Amniotic epithelial cell (primary cell): ENCODE measurements at regions not wholly inside any gene's neighbourhood (a gene's known extent, or its start where the extent isn't known, plus 50 kb on each side); places are given as distances from the start of the nearest gene placed in this dataset.
"Not testable (repeated sequence)": the region's sequence is repeated elsewhere in the genome, so short reads cannot be mapped to it uniquely, and the experiment has no call there.

ENCODE experiments used
- DNase-seq: peaks from one replicate; pipeline ENCODE4 v3.0.0-alpha.2; 2010; ENCODE audit warnings: low read depth

DNA sequence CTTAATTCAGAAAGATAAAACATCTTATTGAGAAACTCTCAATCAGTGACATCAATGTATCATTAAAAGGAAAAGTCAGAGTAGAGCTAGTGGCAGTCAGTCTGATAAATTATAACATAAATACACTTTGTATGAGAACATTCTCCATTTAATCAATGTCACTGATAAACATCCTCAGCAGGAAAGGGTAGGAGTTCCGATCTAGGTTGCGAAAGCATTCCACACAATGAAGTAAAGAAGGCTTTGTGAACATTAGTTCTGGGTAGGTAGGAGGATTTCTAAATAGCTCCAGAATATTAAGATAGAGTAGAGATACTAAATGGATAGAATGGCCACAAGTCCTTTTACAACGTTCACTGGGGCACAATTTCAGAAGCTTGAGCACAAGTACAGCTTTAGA, 179.7 kb upstream of the MALRD1 start:
- DNase-seq: peak; percentile 46

- no peak for DNase-seq
Observed at GRCh38 chr10:18875477-18875876, 173.1 kb upstream of the MALRD1 start.

DNA sequence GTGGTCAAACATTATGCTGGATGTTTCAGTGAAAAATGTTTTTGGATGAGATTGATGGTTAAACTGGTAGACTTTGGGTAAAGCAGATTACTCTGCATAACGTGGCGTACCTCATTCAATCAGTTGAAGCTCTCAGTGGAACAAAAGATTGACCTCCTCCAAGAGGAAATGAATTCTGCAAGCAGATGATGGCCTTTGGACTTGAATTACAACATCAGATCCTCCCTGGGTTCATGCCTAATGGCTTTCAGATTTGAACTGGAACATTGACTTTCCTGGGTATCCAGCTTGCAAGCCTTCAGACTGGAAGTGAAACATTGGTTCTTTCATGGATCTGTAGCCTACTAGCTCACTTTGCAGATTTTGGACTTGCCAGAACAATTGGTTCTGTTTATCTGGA, 169.3 kb upstream of the MALRD1 start:
- no peak for DNase-seq

GRCh38 chr10:18880530-18880929, 168.1 kb upstream of the MALRD1 start:
- DNase-seq: peak; percentile 19

DNA sequence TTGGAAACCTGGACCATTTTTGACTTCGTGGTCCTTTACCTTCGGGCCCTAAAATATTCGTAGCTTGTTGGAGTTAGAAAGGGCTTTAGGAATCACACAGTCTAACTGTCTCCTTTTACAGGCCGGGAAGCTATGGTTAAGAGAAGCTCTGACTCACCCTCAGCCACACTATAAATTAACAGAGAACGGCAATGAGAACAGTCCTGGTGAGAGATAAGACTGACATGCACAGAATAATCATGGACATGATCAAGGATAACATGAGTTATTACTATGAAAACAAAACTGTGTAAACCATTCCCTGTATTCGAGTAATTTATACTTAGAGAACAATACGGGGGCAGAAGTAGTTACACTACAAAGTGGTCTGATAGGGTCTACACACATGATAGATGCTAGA, 162.5 kb upstream of the MALRD1 start:
- peak; percentile 94 for DNase-seq

GRCh38 chr10:18906636-18907035, 142.0 kb upstream of the MALRD1 start:
- no peak for DNase-seq

DNA sequence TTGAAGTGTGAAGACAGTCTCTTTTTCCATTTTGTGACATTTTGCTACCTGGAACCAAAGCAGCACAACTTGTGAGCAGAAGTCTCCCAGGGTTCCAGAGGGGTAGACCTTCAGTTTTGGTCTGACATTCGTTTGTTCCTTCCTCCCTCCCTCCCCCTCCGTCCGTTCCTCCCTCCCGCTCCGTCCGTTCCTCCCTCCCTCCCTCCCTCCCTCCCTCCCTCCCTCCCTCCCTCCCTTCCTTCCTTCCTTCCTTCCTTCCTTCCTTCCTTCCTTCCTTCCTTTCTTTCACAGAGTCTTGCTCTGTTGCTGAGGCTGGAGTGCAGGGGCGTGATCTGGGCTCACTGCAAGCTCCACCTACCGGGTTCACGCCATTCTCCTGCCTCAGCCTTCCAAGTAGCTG, 131.2 kb upstream of the MALRD1 start:
- not testable (repeated sequence) for DNase-seq

DNA sequence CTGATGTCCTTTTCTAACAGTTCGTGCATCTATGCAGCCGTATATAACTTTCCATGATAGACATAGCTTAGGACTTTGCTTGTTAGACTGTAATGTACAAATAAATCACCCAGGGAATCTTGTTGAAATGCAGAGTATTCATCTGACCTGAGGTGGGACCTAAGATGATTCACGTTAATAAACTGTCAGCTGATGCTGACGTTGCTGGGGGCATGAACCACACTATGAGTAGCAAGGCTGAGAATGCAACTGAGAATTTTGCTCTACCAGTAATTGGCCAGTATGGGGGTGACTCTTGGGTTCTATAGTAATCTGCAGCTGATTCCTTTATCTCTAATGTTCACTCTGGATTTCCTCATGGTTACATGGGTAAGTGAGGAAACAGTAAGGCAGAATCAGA, 130.1 kb upstream of the MALRD1 start:
- DNase-seq: peak; percentile 99

DNA sequence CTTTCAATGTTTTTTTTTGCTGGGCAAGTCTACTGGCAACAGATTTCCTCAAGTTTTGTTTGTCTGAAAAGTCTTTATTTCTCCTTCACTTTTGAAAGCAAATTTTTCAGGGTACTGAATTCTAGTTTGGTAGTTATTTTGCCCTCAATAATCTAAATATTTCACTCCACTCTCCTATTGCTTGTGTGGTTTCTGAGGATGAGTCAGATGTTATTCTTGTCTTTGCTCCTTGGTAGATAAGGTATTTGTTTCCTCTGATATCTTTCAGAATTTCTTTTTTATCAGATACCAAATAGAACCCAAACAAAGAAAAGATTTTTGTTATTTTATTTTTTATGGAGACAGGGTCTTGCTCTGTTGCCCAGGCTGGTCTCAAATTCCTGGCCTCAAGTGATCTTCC, 99.2 kb upstream of the MALRD1 start:
- DNase-seq: peak; percentile 30

GRCh38 chr10:18951072-18951823, 97.4 kb upstream of the MALRD1 start:
- not testable (repeated sequence) for DNase-seq

DNA sequence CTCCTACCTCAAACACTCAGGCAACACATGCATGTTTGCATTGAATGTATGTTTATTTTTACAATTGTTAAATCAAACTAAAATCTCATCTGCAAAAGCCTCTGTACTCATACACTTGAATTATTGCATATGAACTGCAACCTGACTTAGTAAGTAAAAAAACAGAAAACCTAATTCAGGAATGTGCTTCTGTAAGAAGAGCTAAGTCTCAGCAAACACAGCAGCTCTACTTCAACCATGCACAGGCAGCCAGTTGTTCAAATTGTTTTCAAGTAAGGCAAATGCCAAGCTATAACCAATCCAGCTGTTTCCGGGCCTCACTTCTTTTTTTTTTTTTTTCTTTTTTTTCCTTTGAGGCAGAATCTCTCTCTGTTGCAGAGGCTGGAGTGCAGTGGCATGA, 93.5 kb upstream of the MALRD1 start:
- DNase-seq: no peak

DNA sequence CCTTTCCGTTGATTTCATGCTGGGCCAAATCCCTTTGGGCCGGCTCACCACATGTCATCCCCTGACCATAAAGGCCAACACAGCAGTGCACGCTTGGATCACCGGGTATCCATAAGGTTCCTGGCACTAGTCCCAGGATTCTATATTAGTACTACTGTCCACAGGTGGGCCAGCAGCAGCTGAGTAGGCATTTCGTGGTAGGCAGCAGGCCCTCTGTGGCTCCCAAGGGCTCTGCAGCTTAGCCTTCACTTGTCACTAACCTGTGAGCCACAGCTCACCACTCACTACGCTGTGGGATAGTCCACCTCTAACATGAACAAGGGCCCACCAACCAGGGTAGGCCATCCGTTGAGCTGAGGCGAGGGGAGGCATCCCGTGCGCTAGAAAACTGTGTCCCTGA, 89.2 kb upstream of the MALRD1 start:
- no peak for DNase-seq

DNA sequence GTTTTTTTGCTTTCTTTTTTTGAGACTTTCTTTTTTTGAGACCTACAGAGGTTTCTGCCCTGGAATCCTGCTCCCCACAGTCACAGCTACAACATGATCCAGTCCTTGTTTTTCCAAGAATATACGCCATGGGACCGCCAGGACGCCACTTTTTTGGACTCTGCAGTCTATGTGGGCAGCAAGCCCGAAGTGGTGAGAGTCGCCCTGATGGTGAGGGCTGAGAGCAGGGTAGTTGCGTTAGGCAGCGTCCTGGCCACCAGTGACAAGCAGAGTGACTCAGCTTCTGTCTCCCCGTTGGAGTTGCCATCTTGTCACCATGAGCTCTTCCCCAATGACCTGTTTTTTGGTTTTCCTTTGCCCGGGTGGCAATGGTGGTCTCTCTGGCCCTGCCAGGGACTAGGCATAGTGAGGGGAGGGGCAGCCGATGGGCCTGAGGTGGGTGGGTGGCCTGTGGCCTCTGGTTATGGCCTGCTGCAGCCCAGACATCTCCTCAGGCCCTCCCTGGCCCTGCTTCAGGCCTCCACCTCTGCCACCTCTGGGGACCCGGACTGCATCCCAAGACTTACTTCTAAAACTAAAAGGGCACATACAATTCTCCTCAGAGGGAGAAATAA, 88.0 kb upstream of the MALRD1 start:
- DNase-seq: no peak

- no peak for DNase-seq
Observed at GRCh38 chr10:18968159-18968558, 80.4 kb upstream of the MALRD1 start.

GRCh38 chr10:18976696-18977251, 71.8 kb upstream of the MALRD1 start:
- no peak for DNase-seq

DNA sequence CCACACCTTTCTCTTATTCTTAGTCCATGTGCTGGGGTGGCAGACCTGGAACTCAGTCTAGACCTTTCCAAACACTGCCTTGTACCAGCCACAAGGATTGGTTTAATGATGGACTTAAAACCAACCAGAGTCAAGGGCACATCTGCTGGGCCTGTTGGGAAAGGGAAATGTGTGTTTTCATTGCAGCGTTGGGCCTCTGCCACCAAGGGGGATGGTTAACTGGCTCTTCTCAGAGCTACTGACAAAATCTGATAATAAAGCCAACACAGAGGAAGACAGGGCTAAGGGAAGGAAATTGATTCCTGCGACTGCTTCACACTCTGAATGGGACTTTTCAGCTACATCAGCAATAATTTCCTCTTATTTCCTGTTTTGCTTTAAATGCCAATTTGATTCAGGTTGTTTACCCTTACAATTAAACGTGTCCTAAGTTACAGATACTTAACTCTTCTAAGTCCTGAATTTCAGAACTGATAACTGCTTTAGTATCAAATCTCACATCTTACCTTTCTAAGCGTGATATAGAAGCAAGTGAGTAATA, 68.4 kb upstream of the MALRD1 start:
- DNase-seq: no peak

GRCh38 chr10:18984531-18984930, 64.1 kb upstream of the MALRD1 start:
- peak; percentile 17 for DNase-seq

DNA sequence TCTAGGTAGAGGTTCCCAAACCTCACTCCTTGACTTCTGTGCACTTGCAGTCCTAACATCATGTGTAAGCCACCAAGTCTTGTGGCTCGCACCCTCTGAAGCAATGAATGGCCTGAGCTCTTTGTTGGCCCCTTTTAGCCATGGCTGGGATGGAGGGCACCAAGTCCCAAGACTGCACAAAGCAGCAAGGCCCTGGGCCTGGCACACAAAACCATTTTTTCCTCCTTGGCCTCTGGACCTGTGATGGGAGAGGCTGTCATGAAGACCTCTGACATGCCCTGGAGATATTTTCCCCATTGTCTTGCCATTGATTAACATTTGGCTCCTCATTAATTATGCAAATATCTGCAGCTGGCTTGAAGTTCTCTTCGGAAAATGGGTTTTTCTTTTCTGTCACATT, 60.3 kb upstream of the MALRD1 start:
- DNase-seq: no peak
